Loucy (cell line): ENCODE measurements at regions not wholly inside any gene's neighbourhood (a gene's known extent, or its start where the extent isn't known, plus 50 kb on each side); places are given as distances from the start of the nearest gene placed in this dataset.

ENCODE experiments used
- H2AFZ ChIP-seq: fragments of 200-600 bp; sonication (generic); 2 replicates; pipeline ENCODE4 v1.6.0; 2016; ENCODE audit warnings: antibody characterized with exemption, mild to moderate bottlenecking, low read length, moderate library complexity
- H3F3A ChIP-seq: fragments of 200-600 bp; 2 replicates; pipeline ENCODE4 v1.6.0; 2016; ENCODE audit warnings: antibody characterized with exemption, low read depth, mild to moderate bottlenecking
- H3K27me3 ChIP-seq: fragments of 200-600 bp; sonication (generic); 2 replicates; pipeline ENCODE4 v1.6.1; 2014; ENCODE audit warnings: low read length, mild to moderate bottlenecking; ENCODE audit not compliant: insufficient read depth, poor library complexity, severe bottlenecking
- H3K36me3 ChIP-seq: fragments of 200-600 bp; sonication (generic); 2 replicates; pipeline ENCODE4 v1.6.1; 2016; ENCODE audit warnings: low read length; ENCODE audit not compliant: insufficient read depth
- H3K4me1 ChIP-seq: fragments of 200-600 bp; sonication (generic); 2 replicates; pipeline ENCODE4 v1.5.1; 2014; ENCODE audit warnings: low read length, mild to moderate bottlenecking; ENCODE audit not compliant: insufficient read depth, poor library complexity, severe bottlenecking
- H3K4me2 ChIP-seq: fragments of 200-600 bp; sonication (generic); 2 replicates; pipeline ENCODE4 v1.6.0; 2014; ENCODE audit warnings: antibody characterized with exemption, low read length, low read depth, mild to moderate bottlenecking; ENCODE audit not compliant: poor library complexity, severe bottlenecking
- H3K4me3 ChIP-seq: fragments of 200-600 bp; sonication (generic); 2 replicates; pipeline ENCODE4 v1.5.1; 2014; ENCODE audit warnings: low read length, mild to moderate bottlenecking, mixed read lengths; ENCODE audit not compliant: poor library complexity, severe bottlenecking
- H3K79me2 ChIP-seq: fragments of 200-600 bp; sonication (generic); 2 replicates; pipeline ENCODE4 v1.6.1; 2014; ENCODE audit warnings: low read length; ENCODE audit not compliant: insufficient read depth
- H3K9ac ChIP-seq: fragments of 200-600 bp; sonication (generic); 2 replicates; pipeline ENCODE4 v1.6.0; 2014; ENCODE audit warnings: mild to moderate bottlenecking, low read depth, low read length, moderate library complexity; ENCODE audit not compliant: poor library complexity, severe bottlenecking
- H3K9me2 ChIP-seq: fragments of 200-600 bp; sonication (generic); replicated peaks from 2 replicates; pipeline ENCODE4 v1.6.1; 2016; ENCODE audit warnings: low read depth, low read length, mixed read lengths
- H3K9me3 ChIP-seq: fragments of 200-600 bp; sonication (generic); 2 replicates; pipeline ENCODE4 v1.6.1; 2014; ENCODE audit warnings: mild to moderate bottlenecking, antibody characterized with exemption, low read length, low read depth; ENCODE audit not compliant: insufficient read depth
- H4K20me1 ChIP-seq: fragments of 200-600 bp; sonication (generic); 2 replicates; pipeline ENCODE4 v1.6.0; 2014; ENCODE audit warnings: antibody characterized with exemption, low read length, mild to moderate bottlenecking; ENCODE audit not compliant: insufficient read depth, poor library complexity, severe bottlenecking
- CTCF ChIP-seq: fragments of 200-600 bp; sonication (generic); conservative IDR thresholded peaks from 2 replicates; pipeline ENCODE4 v1.5.1; 2014; ENCODE audit warnings: mild to moderate bottlenecking, antibody characterized with exemption, low read length
- EZH2phosphoT487 ChIP-seq: fragments of 200-600 bp; IDR thresholded peaks from 2 replicates; pipeline ENCODE4 v1.6.1; 2018; ENCODE audit warnings: antibody characterized with exemption, mild to moderate bottlenecking, moderate library complexity, borderline replicate concordance

GRCh38 chr7:10475940-10476641 is 497.6 kb upstream of the PHF14 start:
- Histone ChIP-seq H3K4me3 (no peak overlapping the region), H3K79me2 (no peaks in the 10 kb centered on the region), H3K36me3 (no peaks in the 10 kb centered on the region), H3K9me2 (no peaks in the 10 kb centered on the region), H3K4me1 (peaks cover 3% of the 10 kb centered on the region), H3F3A (no peaks in the 10 kb centered on the region), H3K9me3 (no peaks in the 10 kb centered on the region), H3K9ac (no peak overlapping the region), H2AFZ (no peak overlapping the region), H4K20me1 (no peaks in the 10 kb centered on the region), H3K27me3 (no peaks in the 10 kb centered on the region), H3K4me2 (no peak overlapping the region)
- TF ChIP-seq CTCF, result peak; percentile 43
- no peak for TF ChIP-seq EZH2phosphoT487

GRCh38 chr7:10476642-10477041 is 497.0 kb upstream of the PHF14 start:
- Histone ChIP-seq H3K79me2 (no peaks in the 10 kb centered on the region), H3K36me3 (no peaks in the 10 kb centered on the region), H3K4me3 (no peak overlapping the region), H3K9me3 (no peaks in the 10 kb centered on the region), H3K4me1 (no peaks in the 10 kb centered on the region), H3K4me2 (no peak overlapping the region), H3K9me2 (no peaks in the 10 kb centered on the region), H3K27me3 (no peaks in the 10 kb centered on the region), H3F3A (no peaks in the 10 kb centered on the region), H4K20me1 (no peaks in the 10 kb centered on the region), H3K9ac (no peak overlapping the region), H2AFZ (no peak overlapping the region)
- TF ChIP-seq EZH2phosphoT487 (no peak), CTCF (no peak)

GRCh38 chr7:10483671-10484070 is 490.0 kb upstream of the PHF14 start:
- Histone ChIP-seq H3F3A (no peaks in the 10 kb centered on the region), H4K20me1 (no peaks in the 10 kb centered on the region), H3K4me2 (no peak overlapping the region), H3K9me3 (no peaks in the 10 kb centered on the region), H3K9ac (no peak overlapping the region), H3K9me2 (no peaks in the 10 kb centered on the region), H3K4me3 (no peak overlapping the region), H3K79me2 (no peaks in the 10 kb centered on the region), H3K27me3 (no peaks in the 10 kb centered on the region), H3K36me3 (no peaks in the 10 kb centered on the region), H2AFZ (no peak overlapping the region), H3K4me1 (peaks cover 13% of the 10 kb centered on the region)
- no peak for TF ChIP-seq EZH2phosphoT487
- TF ChIP-seq CTCF, result no peak
